HG03457 (cell line): ENCODE measurements at regions not wholly inside any gene's neighbourhood (a gene's known extent, or its start where the extent isn't known, plus 50 kb on each side); places are given as distances from the start of the nearest gene placed in this dataset.
A peak's percentile ranks its signal among the peaks of the same experiment; 100 is the strongest.

Experiments used
- ATAC-seq: cut with Tn5 transposase; IDR thresholded peaks from one replicate; pipeline ENCODE4 v1.9.1; 2021; ENCODE audit warnings: moderate number of reproducible peaks; ENCODE audit not compliant: unreplicated experiment

- ATAC-seq: no peak
These were observed 416.1 kb downstream of the LPIN1 start for GRCh38 chr2:12162269-12163247.

- ATAC-seq: no peak
These were observed 417.4 kb downstream of the LPIN1 start for GRCh38 chr2:12163866-12164265.

GRCh38 chr2:12164689-12165088 lies 418.3 kb downstream of the LPIN1 start:
- no peak for ATAC-seq

GRCh38 chr2:12167525-12168317 lies 421.3 kb downstream of the LPIN1 start:
- ATAC-seq: no peak

- no peak for ATAC-seq
These were observed 421.9 kb downstream of the LPIN1 start for GRCh38 chr2:12168354-12168753.

GRCh38 chr2:12168791-12169388 lies 422.5 kb downstream of the LPIN1 start:
- no peak for ATAC-seq

- ATAC-seq: no peak
These were observed 423.3 kb downstream of the LPIN1 start for GRCh38 chr2:12169721-12170120.

- ATAC-seq: no peak
These were observed 423.7 kb downstream of the LPIN1 start for GRCh38 chr2:12170121-12170520.

- ATAC-seq: no peak
These were observed 427.0 kb downstream of the LPIN1 start for GRCh38 chr2:12173271-12173942.

- no peak for ATAC-seq
These were observed 427.5 kb downstream of the LPIN1 start for GRCh38 chr2:12173943-12174340.

GRCh38 chr2:12175323-12175722 lies 428.9 kb downstream of the LPIN1 start:
- no peak for ATAC-seq

GRCh38 chr2:12176623-12177454 lies 430.4 kb downstream of the LPIN1 start:
- ATAC-seq: peak; percentile 84

- ATAC-seq: peak; percentile 43
These were observed 431.2 kb downstream of the LPIN1 start for GRCh38 chr2:12177455-12178288.

GRCh38 chr2:12178289-12179080 lies 432.1 kb downstream of the LPIN1 start:
- no peak for ATAC-seq

GRCh38 chr2:12180031-12180430 lies 433.6 kb downstream of the LPIN1 start:
- ATAC-seq: no peak

GRCh38 chr2:12183032-12183645 lies 436.7 kb downstream of the LPIN1 start:
- ATAC-seq: no peak

GRCh38 chr2:12192762-12193161 lies 446.3 kb downstream of the LPIN1 start:
- ATAC-seq: no peak

- no peak for ATAC-seq
These were observed 448.5 kb downstream of the LPIN1 start for GRCh38 chr2:12194968-12195367.
